ENCODE measurements at regions not wholly inside any gene's neighbourhood (a gene's known extent, or its start where the extent isn't known, plus 50 kb on each side); places are given as distances from the start of the nearest gene placed in this dataset.
A peak's percentile ranks its signal among the peaks of the same experiment; 100 is the strongest.

- DNase-seq (ENCODE audit: low read depth): no peak
- H3K4me3 ChIP-seq (ENCODE audit: low read depth, low read length): no peak overlapping the region
- TF ChIP-seq MYC (IDR thresholded peaks at IDR 0.05; ENCODE audit: low read depth, low read length) (no peak), MAX (IDR thresholded peaks at IDR 0.05; ENCODE audit: low read depth, low read length) (no peak), POLR2A (IDR thresholded peaks at IDR 0.05; ENCODE audit: extremely low read depth, insufficient read length) (no peak)
- TF ChIP-seq, protein P1, sequence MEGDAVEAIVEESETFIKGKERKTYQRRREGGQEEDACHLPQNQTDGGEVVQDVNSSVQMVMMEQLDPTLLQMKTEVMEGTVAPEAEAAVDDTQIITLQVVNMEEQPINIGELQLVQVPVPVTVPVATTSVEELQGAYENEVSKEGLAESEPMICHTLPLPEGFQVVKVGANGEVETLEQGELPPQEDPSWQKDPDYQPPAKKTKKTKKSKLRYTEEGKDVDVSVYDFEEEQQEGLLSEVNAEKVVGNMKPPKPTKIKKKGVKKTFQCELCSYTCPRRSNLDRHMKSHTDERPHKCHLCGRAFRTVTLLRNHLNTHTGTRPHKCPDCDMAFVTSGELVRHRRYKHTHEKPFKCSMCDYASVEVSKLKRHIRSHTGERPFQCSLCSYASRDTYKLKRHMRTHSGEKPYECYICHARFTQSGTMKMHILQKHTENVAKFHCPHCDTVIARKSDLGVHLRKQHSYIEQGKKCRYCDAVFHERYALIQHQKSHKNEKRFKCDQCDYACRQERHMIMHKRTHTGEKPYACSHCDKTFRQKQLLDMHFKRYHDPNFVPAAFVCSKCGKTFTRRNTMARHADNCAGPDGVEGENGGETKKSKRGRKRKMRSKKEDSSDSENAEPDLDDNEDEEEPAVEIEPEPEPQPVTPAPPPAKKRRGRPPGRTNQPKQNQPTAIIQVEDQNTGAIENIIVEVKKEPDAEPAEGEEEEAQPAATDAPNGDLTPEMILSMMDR (IDR thresholded peaks at IDR 0.05; ENCODE audit: low read depth, low read length): no peak
Observed at GRCh38 chr5:25484391-25484790, 839.6 kb upstream of the CDH10 start.

DNA sequence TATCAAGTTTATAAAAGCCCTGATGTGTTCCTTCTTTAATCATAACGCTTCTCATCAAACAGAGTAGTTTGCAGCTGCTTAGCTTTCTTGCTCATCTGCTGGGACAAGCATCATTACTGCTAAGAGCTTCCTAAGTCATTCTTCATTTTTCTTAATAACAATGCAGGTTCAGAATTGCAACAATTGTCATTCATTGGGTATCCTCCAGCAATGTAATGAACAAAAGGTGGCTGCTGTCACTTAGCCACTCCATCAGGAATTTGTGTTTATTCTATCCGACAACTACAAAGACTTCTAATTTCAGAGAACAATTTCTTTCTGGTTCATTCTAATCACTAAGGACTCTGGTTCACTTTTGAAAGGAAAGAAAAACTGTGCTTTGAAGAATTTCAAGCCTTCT is 836.7 kb upstream of the CDH10 start:
- no peak overlapping the region for H3K4me3 ChIP-seq (ENCODE audit: low read depth, low read length)
- no peak for DNase-seq (ENCODE audit: low read depth)
- TF ChIP-seq MYC (IDR thresholded peaks at IDR 0.05; ENCODE audit: low read depth, low read length) (no peak), POLR2A (IDR thresholded peaks at IDR 0.05; ENCODE audit: extremely low read depth, insufficient read length) (no peak), MAX (IDR thresholded peaks at IDR 0.05; ENCODE audit: low read depth, low read length) (no peak)
- TF ChIP-seq, protein P1 (IDR thresholded peaks at IDR 0.05; ENCODE audit: low read depth, low read length): no peak

- TF ChIP-seq MAX (IDR thresholded peaks at IDR 0.05; ENCODE audit: low read depth, low read length) (no peak), POLR2A (IDR thresholded peaks at IDR 0.05; ENCODE audit: extremely low read depth, insufficient read length) (no peak), MYC (IDR thresholded peaks at IDR 0.05; ENCODE audit: low read depth, low read length) (no peak)
- TF ChIP-seq, protein P1 (IDR thresholded peaks at IDR 0.05; ENCODE audit: low read depth, low read length): no peak
Observed at GRCh38 chr5:25459082-25459481, 814.3 kb upstream of the CDH10 start.

GRCh38 chr5:25458628-25459027 is 813.9 kb upstream of the CDH10 start:
- TF ChIP-seq POLR2A (IDR thresholded peaks at IDR 0.05; ENCODE audit: extremely low read depth, insufficient read length): no peak
- TF ChIP-seq, protein P1 (IDR thresholded peaks at IDR 0.05; ENCODE audit: low read depth, low read length): no peak
- no peak for TF ChIP-seq MAX (IDR thresholded peaks at IDR 0.05; ENCODE audit: low read depth, low read length)
- no peak for TF ChIP-seq MYC (IDR thresholded peaks at IDR 0.05; ENCODE audit: low read depth, low read length)
- DNase-seq (ENCODE audit: low read depth): peak; percentile 4
- no peak overlapping the region for H3K4me3 ChIP-seq (ENCODE audit: low read depth, low read length)

More at GRCh38 chr5:25459082-25459481, 814.3 kb upstream of the CDH10 start:
- DNase-seq (ENCODE audit: low read depth): no peak
- H3K4me3 ChIP-seq (ENCODE audit: low read depth, low read length): no peak overlapping the region

GRCh38 chr5:25453500-25453899 is 808.7 kb upstream of the CDH10 start:
- TF ChIP-seq, protein P1 (IDR thresholded peaks at IDR 0.05; ENCODE audit: low read depth, low read length): no peak
- TF ChIP-seq MAX (IDR thresholded peaks at IDR 0.05; ENCODE audit: low read depth, low read length) (no peak), MYC (IDR thresholded peaks at IDR 0.05; ENCODE audit: low read depth, low read length) (no peak), POLR2A (IDR thresholded peaks at IDR 0.05; ENCODE audit: extremely low read depth, insufficient read length) (no peak)
- no peak overlapping the region for H3K4me3 ChIP-seq (ENCODE audit: low read depth, low read length)
- no peak for DNase-seq (ENCODE audit: low read depth)

GRCh38 chr5:25451294-25451693 is 806.5 kb upstream of the CDH10 start:
- TF ChIP-seq, protein P1 (IDR thresholded peaks at IDR 0.05; ENCODE audit: low read depth, low read length): no peak
- no peak for TF ChIP-seq POLR2A (IDR thresholded peaks at IDR 0.05; ENCODE audit: extremely low read depth, insufficient read length)
- no peak for TF ChIP-seq MAX (IDR thresholded peaks at IDR 0.05; ENCODE audit: low read depth, low read length)
- no peak for TF ChIP-seq MYC (IDR thresholded peaks at IDR 0.05; ENCODE audit: low read depth, low read length)
- H3K4me3 ChIP-seq (ENCODE audit: low read depth, low read length): no peak overlapping the region
- DNase-seq (ENCODE audit: low read depth): no peak

All from NB4 (cell line).